ENCODE measurements at regions not wholly inside any gene's neighbourhood (a gene's known extent, or its start where the extent isn't known, plus 50 kb on each side); places are given as distances from the start of the nearest gene placed in this dataset.

GRCh38 chr20:40452758-40453157 lies 236.3 kb downstream of the MAFB start:
- DNase-seq (ENCODE audit: low read depth in 4 of 4, low spot score in 1 of 4): no peak

GRCh38 chr20:40451552-40451951 lies 237.5 kb downstream of the MAFB start:
- no peak for DNase-seq (ENCODE audit: low read depth in 4 of 4, low spot score in 1 of 4)

GRCh38 chr20:40449974-40450616 lies 238.9 kb downstream of the MAFB start:
- DNase-seq (ENCODE audit: low read depth in 4 of 4, low spot score in 1 of 4): no peak

- DNase-seq (ENCODE audit: low read depth in 4 of 4, low spot score in 1 of 4): no peak
Measured at GRCh38 chr20:40449144-40449690, 239.8 kb downstream of the MAFB start.

- DNase-seq (ENCODE audit: low read depth in 4 of 4, low spot score in 1 of 4): no peak
Measured at GRCh38 chr20:40446888-40447287, 242.1 kb downstream of the MAFB start.

- DNase-seq (ENCODE audit: low read depth in 4 of 4, low spot score in 1 of 4): no peak
Measured at GRCh38 chr20:40444516-40444915, 244.5 kb downstream of the MAFB start.

- no peak for DNase-seq (ENCODE audit: low read depth in 4 of 4, low spot score in 1 of 4)
Measured at GRCh38 chr20:40443753-40444152, 245.3 kb downstream of the MAFB start.

- DNase-seq (ENCODE audit: low read depth in 4 of 4, low spot score in 1 of 4): no peak
Measured at GRCh38 chr20:40442181-40442963, 246.7 kb downstream of the MAFB start.

GRCh38 chr20:40441771-40442170 lies 247.3 kb downstream of the MAFB start:
- DNase-seq (ENCODE audit: low read depth in 4 of 4, low spot score in 1 of 4): no peak

- DNase-seq (ENCODE audit: low read depth in 4 of 4, low spot score in 1 of 4): no peak
Measured at GRCh38 chr20:40438161-40438830, 250.7 kb downstream of the MAFB start.

- DNase-seq (ENCODE audit: low read depth in 4 of 4, low spot score in 1 of 4): no peak
Measured at GRCh38 chr20:40436011-40436410, 253.0 kb downstream of the MAFB start.

- DNase-seq (ENCODE audit: low read depth in 4 of 4, low spot score in 1 of 4): no peak
Measured at GRCh38 chr20:40435146-40435895, 253.7 kb downstream of the MAFB start.

- DNase-seq (ENCODE audit: low read depth in 4 of 4, low spot score in 1 of 4): no peak
Measured at GRCh38 chr20:40434122-40434521, 254.9 kb downstream of the MAFB start.

GRCh38 chr20:40433341-40433861 lies 255.6 kb downstream of the MAFB start:
- DNase-seq (ENCODE audit: low read depth in 4 of 4, low spot score in 1 of 4): no peak

GRCh38 chr20:40431611-40432010 lies 257.4 kb downstream of the MAFB start:
- DNase-seq (ENCODE audit: low read depth in 4 of 4, low spot score in 1 of 4): no peak

GRCh38 chr20:40431112-40431511 lies 257.9 kb downstream of the MAFB start:
- DNase-seq (ENCODE audit: low read depth in 4 of 4, low spot score in 1 of 4): no peak

- DNase-seq (ENCODE audit: low read depth in 4 of 4, low spot score in 1 of 4): no peak
Measured at GRCh38 chr20:40427026-40427425, 262.0 kb downstream of the MAFB start.

- DNase-seq (ENCODE audit: low read depth in 4 of 4, low spot score in 1 of 4): no peak
Measured at GRCh38 chr20:40424695-40425094, 264.3 kb downstream of the MAFB start.

GRCh38 chr20:40422656-40423055 lies 266.4 kb downstream of the MAFB start:
- no peak for DNase-seq (ENCODE audit: low read depth in 4 of 4, low spot score in 1 of 4)

- no peak for DNase-seq (ENCODE audit: low read depth in 4 of 4, low spot score in 1 of 4)
Measured at GRCh38 chr20:40416274-40416673, 272.8 kb downstream of the MAFB start.
